ENCODE measurements at regions not wholly inside any gene's neighbourhood (a gene's known extent, or its start where the extent isn't known, plus 50 kb on each side); places are given as distances from the start of the nearest gene placed in this dataset.

- H3K9me3 Mint-ChIP-seq: no peaks in the 10 kb centered on the region
- POLR2A ChIA-PET: no interaction called here
- H3K4me3 Mint-ChIP-seq: no peak overlapping the region
- H3K27me3 Mint-ChIP-seq: no peaks in the 10 kb centered on the region
- CTCF ChIA-PET: no interaction called here
- H3K27ac Mint-ChIP-seq: no peak overlapping the region
- no peak for DNase-seq
- H3K4me1 Mint-ChIP-seq: peaks cover 10% of the 10 kb centered on the region
- no peaks in the 10 kb centered on the region for H3K36me3 Mint-ChIP-seq (ENCODE audit: low read depth)
Observed at GRCh38 chr1:232877365-232878028, 72.3 kb downstream of the MAP10 start.

- Mint-ChIP-seq H3K9me3 (no peaks in the 10 kb centered on the region), H3K4me1 (peaks cover 10% of the 10 kb centered on the region), H3K4me3 (no peak overlapping the region), H3K27ac (no peak overlapping the region), H3K27me3 (no peaks in the 10 kb centered on the region), H3K36me3 (ENCODE audit: low read depth) (no peaks in the 10 kb centered on the region)
- POLR2A ChIA-PET: no interaction called here
- DNase-seq: no peak
- CTCF ChIA-PET: no interaction called here
Observed at GRCh38 chr1:232878086-232878485, 72.3 kb upstream of the NTPCR start.

GRCh38 chr1:232880354-232880753 is 70.1 kb upstream of the NTPCR start:
- CTCF ChIA-PET: no interaction called here
- Mint-ChIP-seq H3K36me3 (ENCODE audit: low read depth) (no peaks in the 10 kb centered on the region), H3K4me1 (peaks cover 10% of the 10 kb centered on the region), H3K9me3 (no peaks in the 10 kb centered on the region), H3K27me3 (no peaks in the 10 kb centered on the region), H3K27ac (no peak overlapping the region), H3K4me3 (no peak overlapping the region)
- DNase-seq: no peak
- POLR2A ChIA-PET: interaction anchor here (0.9 kb wide), 1 partner anchor 32 kb away, joined by 3 read pairs; no protein-coding TSS in a partner anchor

GRCh38 chr1:232883992-232884661 is 66.3 kb upstream of the NTPCR start:
- CTCF ChIA-PET: no interaction called here
- POLR2A ChIA-PET: no interaction called here
- Mint-ChIP-seq H3K36me3 (ENCODE audit: low read depth) (no peaks in the 10 kb centered on the region), H3K4me1 (no peaks in the 10 kb centered on the region), H3K27ac (no peak overlapping the region), H3K4me3 (no peak overlapping the region), H3K27me3 (no peaks in the 10 kb centered on the region), H3K9me3 (no peaks in the 10 kb centered on the region)
- no peak for DNase-seq

- H3K4me1 Mint-ChIP-seq: peaks cover 2% of the 10 kb centered on the region
- no peaks in the 10 kb centered on the region for H3K27me3 Mint-ChIP-seq
- H3K4me3 Mint-ChIP-seq: no peak overlapping the region
- DNase-seq: no peak
- CTCF ChIA-PET: no interaction called here
- H3K36me3 Mint-ChIP-seq (ENCODE audit: low read depth): no peaks in the 10 kb centered on the region
- POLR2A ChIA-PET: no interaction called here
- no peak overlapping the region for H3K27ac Mint-ChIP-seq
- H3K9me3 Mint-ChIP-seq: no peaks in the 10 kb centered on the region
Observed at GRCh38 chr1:232886271-232886670, 64.1 kb upstream of the NTPCR start.

GRCh38 chr1:232890340-232890943 is 60.0 kb upstream of the NTPCR start:
- DNase-seq: no peak
- ChIA-PET POLR2A (no interaction called here), CTCF (interaction anchor here (0.6 kb wide), 1 partner anchor 390 kb away, joined by 3 read pairs; no protein-coding TSS in a partner anchor)
- Mint-ChIP-seq H3K9me3 (peaks cover 3% of the 10 kb centered on the region), H3K27me3 (no peaks in the 10 kb centered on the region), H3K27ac (no peak overlapping the region), H3K36me3 (ENCODE audit: low read depth) (no peaks in the 10 kb centered on the region), H3K4me3 (no peak overlapping the region), H3K4me1 (peaks cover 2% of the 10 kb centered on the region)

- ChIA-PET POLR2A (no interaction called here), CTCF (interaction anchor here (0.6 kb wide), 1 partner anchor 389 kb away, joined by 3 read pairs; no protein-coding TSS in a partner anchor)
- Mint-ChIP-seq H3K9me3 (peaks cover 3% of the 10 kb centered on the region), H3K27ac (no peak overlapping the region), H3K27me3 (no peaks in the 10 kb centered on the region), H3K4me3 (no peak overlapping the region), H3K4me1 (peaks cover 2% of the 10 kb centered on the region), H3K36me3 (ENCODE audit: low read depth) (no peaks in the 10 kb centered on the region)
- no peak for DNase-seq
Observed at GRCh38 chr1:232891071-232891470, 59.3 kb upstream of the NTPCR start.

- DNase-seq: no peak
- CTCF ChIA-PET: no interaction called here
- no peaks in the 10 kb centered on the region for H3K27me3 Mint-ChIP-seq
- H3K4me3 Mint-ChIP-seq: no peak overlapping the region
- no peaks in the 10 kb centered on the region for H3K36me3 Mint-ChIP-seq (ENCODE audit: low read depth)
- H3K4me1 Mint-ChIP-seq: peaks cover 2% of the 10 kb centered on the region
- peaks cover 3% of the 10 kb centered on the region for H3K9me3 Mint-ChIP-seq
- H3K27ac Mint-ChIP-seq: no peak overlapping the region
- POLR2A ChIA-PET: no interaction called here
Observed at GRCh38 chr1:232891656-232892317, 58.6 kb upstream of the NTPCR start.

- CTCF ChIA-PET: interaction anchor here (0.6 kb wide), 1 partner anchor 331 kb away, joined by 3 read pairs; no protein-coding TSS in a partner anchor
- peaks cover 2% of the 10 kb centered on the region for H3K4me1 Mint-ChIP-seq
Observed at GRCh38 chr1:232893481-232894313, 56.7 kb upstream of the NTPCR start.

GRCh38 chr1:232894436-232894835 is 56.0 kb upstream of the NTPCR start:
- peaks cover 3% of the 10 kb centered on the region for H3K9me3 Mint-ChIP-seq
- DNase-seq: no peak
- ChIA-PET CTCF (no interaction called here), POLR2A (no interaction called here)
- H3K4me1 Mint-ChIP-seq: peaks cover 2% of the 10 kb centered on the region
- no peak overlapping the region for H3K4me3 Mint-ChIP-seq
- H3K36me3 Mint-ChIP-seq (ENCODE audit: low read depth): no peaks in the 10 kb centered on the region
- no peak overlapping the region for H3K27ac Mint-ChIP-seq
- H3K27me3 Mint-ChIP-seq: no peaks in the 10 kb centered on the region

More at GRCh38 chr1:232893481-232894313, 56.7 kb upstream of the NTPCR start:
- no peak for DNase-seq
- no peaks in the 10 kb centered on the region for H3K36me3 Mint-ChIP-seq (ENCODE audit: low read depth)
- peaks cover 3% of the 10 kb centered on the region for H3K9me3 Mint-ChIP-seq
- no peak overlapping the region for H3K4me3 Mint-ChIP-seq
- POLR2A ChIA-PET: no interaction called here
- no peak overlapping the region for H3K27ac Mint-ChIP-seq
- no peaks in the 10 kb centered on the region for H3K27me3 Mint-ChIP-seq

GRCh38 chr1:232897949-232898465 is 52.4 kb upstream of the NTPCR start:
- Mint-ChIP-seq H3K27ac (no peak overlapping the region), H3K9me3 (peaks cover 3% of the 10 kb centered on the region), H3K27me3 (no peaks in the 10 kb centered on the region), H3K4me3 (no peak overlapping the region), H3K36me3 (ENCODE audit: low read depth) (no peaks in the 10 kb centered on the region), H3K4me1 (peaks cover 11% of the 10 kb centered on the region)
- DNase-seq: no peak
- CTCF ChIA-PET: no interaction called here
- POLR2A ChIA-PET: no interaction called here

GRCh38 chr1:232899268-232899667 is 51.1 kb upstream of the NTPCR start:
- H3K27ac Mint-ChIP-seq: no peak overlapping the region
- CTCF ChIA-PET: no interaction called here
- no peaks in the 10 kb centered on the region for H3K36me3 Mint-ChIP-seq (ENCODE audit: low read depth)
- no peak overlapping the region for H3K4me3 Mint-ChIP-seq
- no peaks in the 10 kb centered on the region for H3K27me3 Mint-ChIP-seq
- DNase-seq: no peak
- POLR2A ChIA-PET: no interaction called here
- no peaks in the 10 kb centered on the region for H3K9me3 Mint-ChIP-seq
- H3K4me1 Mint-ChIP-seq: peaks cover 11% of the 10 kb centered on the region

GRCh38 chr1:232899839-232900238 is 50.6 kb upstream of the NTPCR start:
- H3K36me3 Mint-ChIP-seq (ENCODE audit: low read depth): no peaks in the 10 kb centered on the region
- no peaks in the 10 kb centered on the region for H3K9me3 Mint-ChIP-seq
- H3K4me3 Mint-ChIP-seq: no peak overlapping the region
- POLR2A ChIA-PET: no interaction called here
- peaks cover 16% of the 10 kb centered on the region for H3K4me1 Mint-ChIP-seq
- no peak for DNase-seq
- H3K27ac Mint-ChIP-seq: no peak overlapping the region
- H3K27me3 Mint-ChIP-seq: no peaks in the 10 kb centered on the region
- CTCF ChIA-PET: no interaction called here
